ENCODE measurements at regions not wholly inside any gene's neighbourhood (a gene's known extent, or its start where the extent isn't known, plus 50 kb on each side); places are given as distances from the start of the nearest gene placed in this dataset.

DNA sequence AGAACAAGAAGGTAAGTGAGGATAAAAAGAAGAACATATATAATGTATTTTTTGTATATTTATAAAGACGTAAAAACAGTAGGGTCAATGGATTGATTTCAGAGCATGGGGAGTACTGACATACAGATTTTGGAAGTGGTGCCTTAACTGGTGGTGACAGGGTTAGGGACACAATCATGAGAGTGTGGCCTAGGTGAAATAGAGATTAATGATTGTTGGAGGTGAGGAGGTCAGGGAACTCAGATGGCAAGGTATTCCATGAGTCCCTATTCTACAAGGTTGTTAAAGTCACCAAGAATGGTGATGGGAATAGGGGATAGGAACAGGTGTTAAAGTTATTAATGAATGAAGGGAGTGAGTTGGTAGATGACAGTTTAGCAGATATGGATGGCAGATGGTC, 210.8 kb downstream of the SEMA6A start:
- no peak for DNase-seq (ENCODE audit: low read depth in 4 of 4, low spot score in 2 of 4)

DNA sequence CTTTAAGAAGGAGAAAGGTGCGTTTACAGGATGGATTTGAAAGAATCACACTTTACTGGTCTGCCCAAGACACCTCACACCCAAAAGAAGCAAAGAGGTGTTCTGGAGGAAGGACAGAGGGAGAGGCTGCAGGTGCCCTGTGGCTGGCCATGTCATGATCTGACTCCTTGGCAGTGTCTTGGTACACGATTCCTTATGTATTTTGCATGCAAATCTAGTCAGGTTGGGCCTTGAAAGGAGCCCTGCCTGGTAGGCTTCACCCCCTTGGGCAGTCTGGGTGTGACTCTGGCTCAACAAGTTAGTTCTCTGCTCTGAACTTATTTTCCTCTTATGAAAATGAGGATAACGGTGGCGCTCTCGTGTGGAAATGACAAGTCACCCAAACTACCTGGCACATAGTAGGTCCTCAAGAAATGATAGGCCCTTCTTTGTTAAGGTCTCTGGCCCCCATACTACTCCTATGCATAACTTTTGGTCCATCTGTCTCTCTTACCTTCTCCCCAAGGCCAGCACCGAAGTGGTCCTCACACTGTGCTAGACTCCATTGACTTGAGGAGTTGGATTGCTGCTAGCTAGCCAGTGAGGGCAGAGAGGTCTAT, 212.5 kb downstream of the SEMA6A start:
- DNase-seq (ENCODE audit: low read depth in 4 of 4, low spot score in 2 of 4) = no peak

- DNase-seq (ENCODE audit: low read depth in 4 of 4, low spot score in 2 of 4) = peak in 1 of 4 donors; percentile 61
These were observed 213.3 kb downstream of the SEMA6A start for GRCh38 chr5:116361171-116361967.

DNA sequence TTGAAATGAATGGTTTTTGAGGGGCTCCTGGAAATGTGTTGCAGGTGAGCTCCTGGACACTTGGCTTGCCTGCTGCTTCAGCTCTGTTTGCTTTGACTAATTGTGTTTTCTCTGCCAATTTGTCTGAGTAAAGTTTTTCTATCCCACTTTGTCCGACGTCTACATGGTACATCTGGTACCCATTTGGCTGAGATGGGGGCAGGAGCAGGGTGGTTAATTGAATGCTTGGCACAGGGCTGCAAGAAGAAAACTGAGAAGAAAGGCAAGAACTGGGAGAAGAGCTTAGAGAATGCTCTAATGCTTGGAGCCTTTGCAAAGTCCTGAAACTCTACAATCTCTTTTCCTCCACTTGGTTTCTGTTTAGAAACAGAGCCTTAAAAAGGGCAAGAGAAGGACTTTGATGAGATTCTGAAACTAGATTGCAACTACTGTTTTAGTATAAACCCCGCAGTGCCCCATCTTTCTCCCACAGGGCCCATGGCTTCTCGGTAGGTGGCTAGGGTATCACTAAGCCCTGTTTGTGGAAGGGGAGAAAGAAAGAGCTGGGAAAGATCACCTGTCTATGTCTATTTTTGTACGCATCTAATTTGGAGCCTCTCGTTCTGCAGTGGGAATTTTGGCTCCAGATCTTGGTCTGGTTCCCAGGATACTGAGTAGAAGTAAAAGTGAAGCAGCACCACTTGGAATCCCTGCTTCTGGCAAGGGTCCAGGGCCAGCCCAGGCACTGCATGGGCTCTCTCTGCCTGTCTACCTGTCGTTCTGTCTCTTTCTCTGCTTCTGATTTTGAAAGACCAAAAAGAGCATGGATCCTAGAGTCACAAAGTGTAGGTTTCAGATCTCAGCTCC, 214.4 kb downstream of the SEMA6A start:
- DNase-seq (ENCODE audit: low read depth in 4 of 4, low spot score in 2 of 4) = no peak

DNA sequence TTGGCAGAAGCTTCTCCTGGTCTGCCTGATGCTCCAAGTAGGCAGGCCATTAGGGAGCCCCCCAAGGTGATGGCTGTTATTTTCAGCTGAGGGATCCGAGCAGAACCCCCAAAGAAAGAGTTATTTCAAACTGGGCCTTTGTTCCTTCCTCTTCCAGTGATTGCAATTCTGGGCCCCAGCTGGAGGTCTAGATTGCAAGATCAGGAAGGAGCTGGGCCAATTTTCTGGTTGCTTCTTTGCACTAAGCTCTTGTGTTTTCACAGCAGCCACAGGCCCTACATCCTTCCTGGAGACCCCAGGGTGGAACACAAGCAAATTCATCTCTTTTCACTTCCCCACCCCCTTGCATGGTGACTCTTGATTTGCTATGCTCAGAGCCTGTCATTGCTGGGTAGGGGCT, 215.0 kb downstream of the SEMA6A start:
- no peak for DNase-seq (ENCODE audit: low read depth in 4 of 4, low spot score in 2 of 4)

GRCh38 chr5:116358911-116359418, 215.7 kb downstream of the SEMA6A start:
- no peak for DNase-seq (ENCODE audit: low read depth in 4 of 4, low spot score in 2 of 4)

- DNase-seq (ENCODE audit: low read depth in 4 of 4, low spot score in 2 of 4) = no peak
These were observed 216.6 kb downstream of the SEMA6A start for GRCh38 chr5:116358015-116358523.

DNA sequence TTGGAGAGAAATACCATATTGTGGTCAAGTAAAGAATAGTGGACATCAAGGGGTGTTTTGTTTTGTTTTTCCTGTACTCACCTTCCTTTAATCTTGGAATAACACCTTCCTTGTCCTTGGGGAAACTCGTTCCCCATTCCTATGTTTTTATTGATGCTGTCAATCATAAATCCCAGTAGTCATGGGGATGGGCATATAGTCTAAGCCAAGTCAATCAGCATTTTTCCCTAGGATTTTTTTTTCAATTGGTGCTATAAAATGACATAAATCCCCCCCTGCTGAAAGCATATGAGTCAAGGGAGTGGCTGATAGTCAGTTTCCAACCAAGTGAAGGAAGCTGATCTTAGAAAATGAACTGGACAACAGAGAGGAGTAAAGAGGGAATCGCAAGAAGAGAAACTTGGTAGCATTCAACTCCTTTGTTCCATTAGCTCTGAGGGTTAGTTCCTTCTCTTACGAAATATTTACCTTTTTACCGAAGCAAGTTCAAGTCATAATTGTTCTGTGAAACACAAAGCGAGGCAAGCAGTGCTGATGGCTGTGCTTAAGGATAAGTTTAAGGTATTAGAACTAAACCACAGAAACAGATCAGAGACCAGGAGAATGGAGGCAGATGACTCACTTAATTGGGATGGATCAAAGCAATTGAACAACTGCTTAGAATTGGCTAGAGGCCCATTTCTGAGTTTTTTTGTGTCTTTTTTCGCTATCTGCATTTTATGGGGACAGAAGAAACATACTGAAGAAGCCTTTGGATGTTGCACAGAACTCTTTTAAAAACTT, 218.6 kb downstream of the SEMA6A start:
- DNase-seq (ENCODE audit: low read depth in 4 of 4, low spot score in 2 of 4) = no peak

DNA sequence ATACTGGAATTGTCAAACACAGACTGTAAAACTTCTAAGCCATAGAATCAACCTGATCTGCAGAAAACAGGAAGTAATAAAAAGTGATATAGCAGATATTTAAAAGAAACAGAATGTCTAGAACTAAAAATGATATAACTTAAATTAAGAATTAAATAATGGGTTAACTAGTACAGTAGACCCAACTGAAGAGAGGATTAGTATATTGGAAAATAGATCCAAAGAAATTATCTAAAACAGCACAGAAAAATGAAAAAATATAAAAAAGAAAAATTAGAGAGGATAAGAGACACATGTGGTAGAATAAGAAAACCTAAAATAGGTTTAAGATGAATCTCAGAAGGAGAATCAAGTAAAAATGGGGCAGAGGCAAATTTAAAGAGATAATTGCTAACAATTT, 219.9 kb downstream of the SEMA6A start:
- no peak for DNase-seq (ENCODE audit: low read depth in 4 of 4, low spot score in 2 of 4)

DNA sequence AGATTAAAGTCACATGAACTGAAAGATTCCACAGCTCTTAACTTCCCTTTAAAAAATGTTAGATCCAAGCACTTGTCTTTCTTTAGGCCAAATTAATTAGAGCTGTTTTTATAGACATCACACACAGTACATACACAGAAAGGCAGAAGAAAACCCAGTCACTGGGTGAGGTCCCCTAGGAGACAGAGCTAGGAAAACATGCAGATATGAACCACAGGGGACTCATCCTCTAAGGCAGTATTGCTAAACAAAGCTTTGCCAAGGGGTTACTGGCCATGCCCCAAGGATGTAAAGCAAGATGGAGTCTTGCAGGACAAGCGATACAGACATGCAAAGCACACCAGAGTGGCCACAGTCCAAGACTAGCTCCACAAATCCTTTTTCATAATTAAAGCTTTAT, 227.0 kb downstream of the SEMA6A start:
- no peak for DNase-seq (ENCODE audit: low read depth in 4 of 4, low spot score in 2 of 4)

DNA sequence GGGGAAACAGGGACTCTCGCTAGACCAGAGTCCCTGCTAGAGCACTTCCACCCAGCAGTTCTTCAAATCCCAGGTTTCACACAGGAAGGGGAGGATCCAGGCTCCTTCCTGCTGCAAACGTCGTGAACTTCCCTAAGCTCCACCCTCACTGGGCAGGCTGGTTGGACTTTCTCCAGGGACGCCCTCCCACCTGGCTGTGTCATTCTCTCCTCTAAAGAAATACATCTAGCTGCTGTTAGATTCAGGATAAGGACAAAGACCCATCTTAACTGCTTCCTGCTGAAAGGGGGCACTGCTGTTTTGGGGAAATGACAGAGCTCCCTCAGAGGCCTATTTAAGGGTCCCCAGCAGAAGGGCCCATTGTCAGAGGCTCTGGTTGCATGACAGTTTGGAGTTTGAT, 230.7 kb downstream of the SEMA6A start:
- DNase-seq (ENCODE audit: low read depth in 4 of 4, low spot score in 2 of 4) = no peak
